SJSA1 (cell line): ENCODE measurements at regions not wholly inside any gene's neighbourhood (a gene's known extent, or its start where the extent isn't known, plus 50 kb on each side); places are given as distances from the start of the nearest gene placed in this dataset.
A peak's percentile ranks its signal among the peaks of the same experiment; 100 is the strongest.

Experiments used
- DNase-seq, 2 experiments: peaks; one replicate each; pipeline ENCODE4 v3.0.0-alpha.2; 2015 to 2020; ENCODE audit warnings: low spot score in 2 of 2, low read depth in 1 of 2
- H3K27ac ChIP-seq: fragments of 250-450 bp; sonication (Bioruptor Pico); 2 replicates; pipeline ENCODE4 v1.5.1; 2020; ENCODE audit warnings: mild to moderate bottlenecking, moderate library complexity
- H3K27me3 ChIP-seq: fragments of 250-450 bp; sonication (Bioruptor Pico); replicated peaks from 2 replicates; pipeline ENCODE4 v1.5.1; 2020; ENCODE audit warnings: mild to moderate bottlenecking, moderate library complexity
- H3K36me3 ChIP-seq: fragments of 250-450 bp; sonication (Bioruptor Pico); 2 replicates; pipeline ENCODE4 v1.5.1; 2020; ENCODE audit warnings: mild to moderate bottlenecking
- H3K4me1 ChIP-seq: fragments of 250-450 bp; sonication (Bioruptor Pico); replicated peaks from 2 replicates; pipeline ENCODE4 v1.6.1; 2021; ENCODE audit warnings: mild to moderate bottlenecking
- H3K4me3 ChIP-seq: fragments of 250-450 bp; sonication (Bioruptor Pico); 2 replicates; pipeline ENCODE4 v1.5.1; 2020; ENCODE audit warnings: mild to moderate bottlenecking
- H3K9me3 ChIP-seq: fragments of 250-450 bp; sonication (Bioruptor Pico); replicated peaks from 2 replicates; pipeline ENCODE4 v1.5.1; 2020; ENCODE audit warnings: mild to moderate bottlenecking

DNA sequence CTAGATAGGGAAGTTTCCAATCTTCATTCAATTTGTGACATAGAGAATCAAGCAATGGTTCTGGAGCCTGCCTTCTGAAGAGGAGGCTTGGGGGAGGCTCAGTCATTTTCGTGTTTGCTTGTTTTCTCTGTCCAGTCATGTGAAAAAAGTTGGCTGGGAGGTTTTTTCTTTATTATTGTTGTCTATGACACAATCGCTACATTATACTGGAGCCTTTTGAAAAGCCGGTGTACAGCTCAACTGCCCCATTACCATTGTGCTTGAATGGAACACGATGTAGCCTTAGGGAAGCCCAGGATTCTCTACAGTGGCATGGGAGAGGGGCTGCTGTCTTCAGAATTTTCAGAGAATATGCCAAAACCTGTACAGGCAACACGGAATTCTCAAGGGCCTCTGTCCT, 57.9 kb upstream of the NCAM1 start:
- no peak overlapping the region for H3K27ac ChIP-seq
- H3K9me3 ChIP-seq, result no peaks in the 10 kb centered on the region
- H3K36me3 ChIP-seq, result no peaks in the 10 kb centered on the region
- H3K4me3 ChIP-seq, result no peak overlapping the region
- H3K27me3 ChIP-seq, result no peaks in the 10 kb centered on the region
- H3K4me1 ChIP-seq, result no peaks in the 10 kb centered on the region
- peak in 1 of 2 experiments; percentile 4 for DNase-seq

DNA sequence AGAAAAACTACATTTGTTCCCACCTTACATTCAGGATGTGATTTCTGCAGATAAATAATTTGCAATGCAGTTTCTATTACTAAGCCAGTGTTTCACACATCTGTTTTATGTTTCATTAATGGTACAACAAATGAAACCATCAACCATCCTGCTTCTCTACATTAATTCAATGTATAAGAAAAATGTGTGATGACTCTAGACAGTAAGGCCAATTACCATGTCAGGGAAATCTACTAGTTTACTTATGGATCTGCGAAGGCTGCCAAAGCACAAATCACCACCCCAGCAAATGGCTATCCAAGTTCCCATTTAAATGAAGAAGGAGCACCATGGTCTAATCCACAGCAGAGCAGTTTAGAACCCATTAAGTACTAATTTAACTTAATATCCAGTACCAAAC, 50.1 kb upstream of the NCAM1 start:
- no peaks in the 10 kb centered on the region for H3K27me3 ChIP-seq
- DNase-seq, result no peak
- H3K4me1 ChIP-seq, result no peaks in the 10 kb centered on the region
- H3K36me3 ChIP-seq, result no peaks in the 10 kb centered on the region
- H3K27ac ChIP-seq, result no peak overlapping the region
- no peaks in the 10 kb centered on the region for H3K9me3 ChIP-seq
- no peak overlapping the region for H3K4me3 ChIP-seq
